ENCODE measurements at regions not wholly inside any gene's neighbourhood (a gene's known extent, or its start where the extent isn't known, plus 50 kb on each side); places are given as distances from the start of the nearest gene placed in this dataset.

DNA sequence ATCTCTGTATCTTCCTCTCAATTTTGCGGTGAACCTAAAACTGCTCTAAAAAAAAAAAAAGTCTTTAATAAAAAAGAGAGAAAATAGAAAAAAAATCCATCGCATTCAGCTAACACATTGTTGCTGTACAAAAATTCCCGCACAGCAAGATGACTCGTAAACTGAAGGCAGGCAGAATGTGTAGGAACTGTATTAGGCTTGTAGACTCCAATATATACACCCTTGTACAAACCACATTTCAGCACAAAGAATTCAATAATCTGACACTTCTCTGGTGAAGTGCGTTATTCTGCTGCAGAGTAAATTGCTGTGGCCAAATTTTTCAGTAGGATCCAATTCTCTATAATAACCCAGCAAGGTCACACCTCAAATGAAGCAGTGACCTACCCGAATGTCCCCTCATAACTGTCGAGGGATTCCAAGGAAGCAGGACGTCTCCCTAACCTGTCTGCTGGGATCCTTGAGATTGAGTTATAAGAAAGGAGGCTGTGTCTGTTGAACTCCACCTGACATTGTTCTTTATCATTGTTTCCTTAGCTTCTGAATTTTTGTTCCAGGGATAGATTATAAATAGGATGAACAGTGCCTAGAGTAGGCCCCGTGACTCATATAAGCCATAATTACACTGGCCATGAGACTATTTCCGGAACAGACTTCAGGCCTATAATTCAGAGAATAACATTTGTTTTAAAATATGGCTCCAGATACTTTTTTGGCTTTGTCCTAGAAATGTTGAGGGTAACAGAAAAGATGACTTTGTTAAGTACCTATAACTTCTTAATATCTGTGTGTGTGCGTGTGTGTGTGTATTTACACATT lies 348.3 kb downstream of the PCDH7 start:
- Mint-ChIP-seq H3K27ac (no peak overlapping the region), H3K9me3 (no peaks in the 10 kb centered on the region), H3K4me3 (no peak overlapping the region), H3K36me3 (ENCODE audit: low read depth) (no peaks in the 10 kb centered on the region), H3K4me1 (ENCODE audit: low read depth) (no peaks in the 10 kb centered on the region), H3K27me3 (no peaks in the 10 kb centered on the region)
- intact Hi-C loops (cut with micrococcal nuclease): no loop called here

DNA sequence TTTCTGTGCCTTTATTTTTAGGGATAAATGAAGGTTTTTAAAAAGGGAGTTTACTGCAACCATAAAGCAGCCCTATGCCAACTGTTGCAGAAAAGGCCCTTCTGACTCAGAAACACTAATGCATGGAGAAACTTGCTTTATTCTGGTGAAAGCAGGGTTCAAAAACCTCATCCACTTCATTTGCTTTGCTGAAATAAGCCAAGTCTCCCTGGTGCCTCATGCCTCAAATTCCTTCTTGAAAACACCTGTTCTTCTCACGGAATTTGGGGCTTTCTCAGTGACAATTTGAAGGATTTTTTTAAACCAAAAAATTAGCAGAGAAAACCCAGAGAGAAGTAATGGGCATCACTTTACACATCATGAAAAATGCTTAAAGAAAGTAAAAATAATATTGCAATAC lies 349.0 kb downstream of the PCDH7 start:
- intact Hi-C loops (cut with micrococcal nuclease): no loop called here
- Mint-ChIP-seq H3K4me3 (no peak overlapping the region), H3K27me3 (no peaks in the 10 kb centered on the region), H3K36me3 (ENCODE audit: low read depth) (no peaks in the 10 kb centered on the region), H3K4me1 (ENCODE audit: low read depth) (no peaks in the 10 kb centered on the region), H3K27ac (no peak overlapping the region), H3K9me3 (no peaks in the 10 kb centered on the region)

- H3K27ac Mint-ChIP-seq: no peak overlapping the region
- H3K4me1 Mint-ChIP-seq (ENCODE audit: low read depth): no peaks in the 10 kb centered on the region
- no peaks in the 10 kb centered on the region for H3K9me3 Mint-ChIP-seq
- intact Hi-C loops (cut with micrococcal nuclease): no loop called here
- no peaks in the 10 kb centered on the region for H3K27me3 Mint-ChIP-seq
- no peak overlapping the region for H3K4me3 Mint-ChIP-seq
- H3K36me3 Mint-ChIP-seq (ENCODE audit: low read depth): no peaks in the 10 kb centered on the region
Measured at GRCh38 chr4:31071508-31072486, 351.6 kb downstream of the PCDH7 start.

- H3K9me3 Mint-ChIP-seq: no peaks in the 10 kb centered on the region
- no peaks in the 10 kb centered on the region for H3K4me1 Mint-ChIP-seq (ENCODE audit: low read depth)
- no peaks in the 10 kb centered on the region for H3K36me3 Mint-ChIP-seq (ENCODE audit: low read depth)
- H3K27ac Mint-ChIP-seq: no peak overlapping the region
- intact Hi-C loops (cut with micrococcal nuclease): no loop called here
- H3K4me3 Mint-ChIP-seq: no peak overlapping the region
- H3K27me3 Mint-ChIP-seq: no peaks in the 10 kb centered on the region
Measured at GRCh38 chr4:31075969-31076368, 355.8 kb downstream of the PCDH7 start.

DNA sequence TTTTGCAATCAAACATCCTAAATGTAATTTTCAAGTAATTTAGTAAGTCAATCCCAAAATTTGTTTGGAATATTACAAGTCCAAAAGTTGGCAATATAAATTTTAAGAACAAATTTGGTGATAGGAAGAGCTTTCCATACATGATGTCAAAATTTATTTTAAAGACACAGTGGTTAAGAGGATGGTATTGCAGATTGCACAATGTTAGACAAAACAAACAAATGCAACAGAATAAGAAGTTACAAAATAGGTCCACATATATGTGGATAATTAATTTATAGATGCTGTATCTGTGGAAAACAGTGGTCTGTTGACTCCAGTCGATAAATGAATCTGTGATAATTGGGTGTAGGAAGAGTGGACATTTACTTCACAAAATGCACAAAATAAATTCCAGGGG lies 358.5 kb downstream of the PCDH7 start:
- H3K4me1 Mint-ChIP-seq (ENCODE audit: low read depth): no peaks in the 10 kb centered on the region
- no peaks in the 10 kb centered on the region for H3K36me3 Mint-ChIP-seq (ENCODE audit: low read depth)
- H3K27ac Mint-ChIP-seq: no peak overlapping the region
- intact Hi-C loops (cut with micrococcal nuclease): no loop called here
- no peaks in the 10 kb centered on the region for H3K9me3 Mint-ChIP-seq
- H3K4me3 Mint-ChIP-seq: no peak overlapping the region
- no peaks in the 10 kb centered on the region for H3K27me3 Mint-ChIP-seq

- Mint-ChIP-seq H3K36me3 (ENCODE audit: low read depth) (no peaks in the 10 kb centered on the region), H3K4me1 (ENCODE audit: low read depth) (no peaks in the 10 kb centered on the region), H3K27me3 (no peaks in the 10 kb centered on the region), H3K9me3 (no peaks in the 10 kb centered on the region), H3K27ac (no peak overlapping the region), H3K4me3 (no peak overlapping the region)
- intact Hi-C loops (cut with micrococcal nuclease): no loop called here
Measured at GRCh38 chr4:31080887-31081286, 360.7 kb downstream of the PCDH7 start.

GRCh38 chr4:31081366-31081765 lies 361.2 kb downstream of the PCDH7 start:
- no peak overlapping the region for H3K4me3 Mint-ChIP-seq
- H3K9me3 Mint-ChIP-seq: no peaks in the 10 kb centered on the region
- no peaks in the 10 kb centered on the region for H3K27me3 Mint-ChIP-seq
- no peaks in the 10 kb centered on the region for H3K4me1 Mint-ChIP-seq (ENCODE audit: low read depth)
- H3K27ac Mint-ChIP-seq: no peak overlapping the region
- H3K36me3 Mint-ChIP-seq (ENCODE audit: low read depth): no peaks in the 10 kb centered on the region
- intact Hi-C loops (cut with micrococcal nuclease): no loop called here

GRCh38 chr4:31083456-31083855 lies 363.3 kb downstream of the PCDH7 start:
- intact Hi-C loops (cut with micrococcal nuclease): no loop called here
- H3K4me3 Mint-ChIP-seq: no peak overlapping the region
- no peaks in the 10 kb centered on the region for H3K36me3 Mint-ChIP-seq (ENCODE audit: low read depth)
- H3K9me3 Mint-ChIP-seq: no peaks in the 10 kb centered on the region
- H3K4me1 Mint-ChIP-seq (ENCODE audit: low read depth): no peaks in the 10 kb centered on the region
- H3K27ac Mint-ChIP-seq: no peak overlapping the region
- no peaks in the 10 kb centered on the region for H3K27me3 Mint-ChIP-seq

- no peaks in the 10 kb centered on the region for H3K9me3 Mint-ChIP-seq
- H3K27ac Mint-ChIP-seq: no peak overlapping the region
- no peaks in the 10 kb centered on the region for H3K4me1 Mint-ChIP-seq (ENCODE audit: low read depth)
- no peaks in the 10 kb centered on the region for H3K27me3 Mint-ChIP-seq
- intact Hi-C loops (cut with micrococcal nuclease): no loop called here
- H3K4me3 Mint-ChIP-seq: no peak overlapping the region
- H3K36me3 Mint-ChIP-seq (ENCODE audit: low read depth): no peaks in the 10 kb centered on the region
Measured at GRCh38 chr4:31084806-31085416, 364.7 kb downstream of the PCDH7 start.

DNA sequence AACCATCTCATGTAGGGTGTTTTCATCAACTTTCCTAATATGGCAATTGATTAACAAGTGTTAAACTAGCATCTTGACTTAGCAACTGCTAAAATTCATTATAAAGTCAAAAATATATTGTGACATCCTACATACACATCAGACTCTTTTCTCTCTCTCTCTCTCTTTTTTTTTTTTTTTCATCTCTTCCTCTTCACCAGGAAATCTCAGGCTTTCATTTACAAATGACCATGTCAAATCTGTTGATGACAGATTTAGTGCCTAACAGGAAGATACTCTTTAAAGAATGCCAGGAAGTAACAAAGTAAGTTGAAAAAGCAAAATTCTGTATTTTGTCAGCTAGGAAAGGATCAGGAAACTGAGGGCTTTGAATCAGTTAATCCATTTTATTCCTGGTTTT lies 365.5 kb downstream of the PCDH7 start:
- no peaks in the 10 kb centered on the region for H3K27me3 Mint-ChIP-seq
- H3K36me3 Mint-ChIP-seq (ENCODE audit: low read depth): no peaks in the 10 kb centered on the region
- intact Hi-C loops (cut with micrococcal nuclease): no loop called here
- no peaks in the 10 kb centered on the region for H3K9me3 Mint-ChIP-seq
- no peak overlapping the region for H3K4me3 Mint-ChIP-seq
- H3K27ac Mint-ChIP-seq: no peak overlapping the region
- H3K4me1 Mint-ChIP-seq (ENCODE audit: low read depth): no peaks in the 10 kb centered on the region

GRCh38 chr4:31086756-31087330 lies 366.7 kb downstream of the PCDH7 start:
- intact Hi-C loops (cut with micrococcal nuclease): no loop called here
- no peak overlapping the region for H3K27ac Mint-ChIP-seq
- H3K4me1 Mint-ChIP-seq (ENCODE audit: low read depth): no peaks in the 10 kb centered on the region
- H3K9me3 Mint-ChIP-seq: no peaks in the 10 kb centered on the region
- no peak overlapping the region for H3K4me3 Mint-ChIP-seq
- no peaks in the 10 kb centered on the region for H3K27me3 Mint-ChIP-seq
- H3K36me3 Mint-ChIP-seq (ENCODE audit: low read depth): no peaks in the 10 kb centered on the region

DNA sequence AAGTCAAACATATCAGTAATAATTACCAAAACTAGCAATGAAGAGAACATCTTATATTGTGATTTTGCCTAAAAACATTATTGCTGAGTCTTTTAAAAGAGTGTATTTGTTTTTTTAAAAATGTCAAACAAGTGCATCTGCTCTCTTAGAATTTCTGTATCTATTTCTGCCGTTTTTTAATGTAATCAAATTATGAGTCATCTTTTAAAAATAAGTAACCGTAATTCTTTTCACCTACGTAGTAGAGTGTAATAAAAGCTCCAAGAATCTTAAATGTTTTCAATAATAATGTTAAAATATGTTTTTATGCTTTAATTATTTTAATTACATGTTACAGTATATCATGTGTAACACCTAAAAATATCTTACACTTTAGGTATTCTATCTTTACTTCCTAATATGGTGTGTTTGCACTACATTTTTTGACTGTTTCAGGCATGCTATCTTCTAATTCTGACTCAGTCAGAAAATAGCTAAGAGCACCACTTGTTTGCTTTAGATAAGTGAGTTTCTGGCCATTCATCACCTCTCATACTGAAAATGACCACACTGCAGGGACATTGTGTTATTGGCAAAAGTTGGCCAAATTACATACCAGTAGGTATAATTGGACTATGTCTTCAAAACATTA lies 368.5 kb downstream of the PCDH7 start:
- Mint-ChIP-seq H3K4me3 (no peak overlapping the region), H3K4me1 (ENCODE audit: low read depth) (no peaks in the 10 kb centered on the region), H3K27ac (no peak overlapping the region), H3K36me3 (ENCODE audit: low read depth) (no peaks in the 10 kb centered on the region), H3K27me3 (no peaks in the 10 kb centered on the region), H3K9me3 (no peaks in the 10 kb centered on the region)
- intact Hi-C loops (cut with micrococcal nuclease): no loop called here

- Mint-ChIP-seq H3K27me3 (no peaks in the 10 kb centered on the region), H3K4me1 (ENCODE audit: low read depth) (no peaks in the 10 kb centered on the region), H3K27ac (no peak overlapping the region), H3K36me3 (ENCODE audit: low read depth) (no peaks in the 10 kb centered on the region), H3K4me3 (no peak overlapping the region), H3K9me3 (no peaks in the 10 kb centered on the region)
- intact Hi-C loops (cut with micrococcal nuclease): no loop called here
Measured at GRCh38 chr4:31089815-31090214, 369.6 kb downstream of the PCDH7 start.
